ENCODE measurements at regions not wholly inside any gene's neighbourhood (a gene's known extent, or its start where the extent isn't known, plus 50 kb on each side); places are given as distances from the start of the nearest gene placed in this dataset.

GRCh38 chr11:69348414-69349235, 54.7 kb downstream of the MYEOV start:
- Mint-ChIP-seq H3K4me1 (no peaks in the 10 kb centered on the region), H3K27ac (no peak overlapping the region), H3K27me3 (peaks cover 5% of the 10 kb centered on the region), H3K36me3 (peaks cover 4% of the 10 kb centered on the region), H3K4me3 (peak overlapping the region in 1 of 4 donors; percentile 33), H3K9me3 (peaks cover 2 to 10% (median 8%) of the 10 kb centered on the region in 3 donors)

DNA sequence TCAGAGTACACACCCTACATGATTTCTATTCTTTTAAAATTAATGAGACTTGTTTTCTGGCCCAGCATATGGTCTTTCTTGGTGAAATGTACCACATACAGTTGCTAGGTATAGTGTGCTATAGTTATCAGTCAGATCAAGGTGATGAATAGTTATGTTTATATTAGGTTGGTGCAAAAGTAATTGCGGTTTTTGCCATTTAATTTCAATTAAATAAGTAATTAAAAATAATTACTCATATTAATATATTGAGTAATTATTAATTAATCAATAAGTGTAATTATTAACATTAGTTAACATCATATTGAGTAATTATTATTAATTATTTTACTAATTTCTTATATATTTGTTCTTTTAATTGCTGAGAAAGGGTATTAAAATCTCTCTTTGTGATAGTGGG, 56.1 kb downstream of the MYEOV start:
- Mint-ChIP-seq H3K9me3 (peaks cover 2 to 10% (median 8%) of the 10 kb centered on the region in 3 donors), H3K27me3 (peaks cover 5% of the 10 kb centered on the region), H3K4me3 (no peak overlapping the region), H3K36me3 (peaks cover 4% of the 10 kb centered on the region), H3K4me1 (no peaks in the 10 kb centered on the region), H3K27ac (no peak overlapping the region)

DNA sequence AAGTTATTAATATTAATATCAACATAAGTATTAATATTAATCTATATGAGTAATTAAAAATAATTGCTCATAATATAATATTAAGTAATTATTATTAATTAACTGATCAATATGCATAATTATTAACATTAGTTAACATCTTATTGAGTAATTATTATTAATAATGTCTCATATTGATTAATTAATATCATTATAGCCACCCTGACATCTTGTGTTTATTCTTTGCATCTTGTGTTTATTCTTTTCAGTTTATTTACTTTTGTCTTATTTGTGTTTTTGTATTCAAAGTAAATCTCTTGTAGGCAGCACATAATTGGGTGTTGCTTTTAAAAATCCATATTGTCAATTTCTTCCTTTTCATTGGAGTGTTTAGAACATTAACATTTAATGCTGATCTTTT, 56.6 kb downstream of the MYEOV start:
- H3K4me3 Mint-ChIP-seq: no peak overlapping the region
- H3K9me3 Mint-ChIP-seq: peaks cover 2 to 10% (median 8%) of the 10 kb centered on the region in 3 donors
- H3K4me1 Mint-ChIP-seq: no peaks in the 10 kb centered on the region
- peaks cover 4% of the 10 kb centered on the region for H3K36me3 Mint-ChIP-seq
- H3K27ac Mint-ChIP-seq: peak overlapping the region in 1 of 3 donors; percentile 2
- H3K27me3 Mint-ChIP-seq: peaks cover 7% of the 10 kb centered on the region

- peaks cover 2 to 10% (median 8%) of the 10 kb centered on the region in 3 donors for H3K9me3 Mint-ChIP-seq
- H3K4me3 Mint-ChIP-seq: no peak overlapping the region
- H3K36me3 Mint-ChIP-seq: peaks cover 4% of the 10 kb centered on the region
- H3K27me3 Mint-ChIP-seq: peaks cover 7% of the 10 kb centered on the region
- peak overlapping the region in 1 of 3 donors; percentile 2 for H3K27ac Mint-ChIP-seq
- no peaks in the 10 kb centered on the region for H3K4me1 Mint-ChIP-seq
Measured at GRCh38 chr11:69351460-69351859, 57.5 kb downstream of the MYEOV start.

GRCh38 chr11:69352166-69352565, 58.2 kb downstream of the MYEOV start:
- H3K36me3 Mint-ChIP-seq: peaks cover 4% of the 10 kb centered on the region

GRCh38 chr11:69352715-69353319, 58.9 kb downstream of the MYEOV start:
- peaks cover 0 to 1% (median 0%) of the 10 kb centered on the region in 3 donors for H3K4me1 Mint-ChIP-seq
- peaks cover 6% of the 10 kb centered on the region for H3K27me3 Mint-ChIP-seq
- H3K9me3 Mint-ChIP-seq: peaks cover 2 to 6% (median 4%) of the 10 kb centered on the region in 3 donors
- no peak overlapping the region for H3K4me3 Mint-ChIP-seq
- H3K36me3 Mint-ChIP-seq: peaks cover 4% of the 10 kb centered on the region
- no peak overlapping the region for H3K27ac Mint-ChIP-seq

More at GRCh38 chr11:69352166-69352565, 58.2 kb downstream of the MYEOV start:
- Mint-ChIP-seq H3K27me3 (peaks cover 7% of the 10 kb centered on the region), H3K4me3 (no peak overlapping the region), H3K9me3 (peaks cover 2 to 10% (median 8%) of the 10 kb centered on the region in 3 donors), H3K27ac (no peak overlapping the region), H3K4me1 (peaks cover 0 to 1% (median 0%) of the 10 kb centered on the region in 3 donors)

DNA sequence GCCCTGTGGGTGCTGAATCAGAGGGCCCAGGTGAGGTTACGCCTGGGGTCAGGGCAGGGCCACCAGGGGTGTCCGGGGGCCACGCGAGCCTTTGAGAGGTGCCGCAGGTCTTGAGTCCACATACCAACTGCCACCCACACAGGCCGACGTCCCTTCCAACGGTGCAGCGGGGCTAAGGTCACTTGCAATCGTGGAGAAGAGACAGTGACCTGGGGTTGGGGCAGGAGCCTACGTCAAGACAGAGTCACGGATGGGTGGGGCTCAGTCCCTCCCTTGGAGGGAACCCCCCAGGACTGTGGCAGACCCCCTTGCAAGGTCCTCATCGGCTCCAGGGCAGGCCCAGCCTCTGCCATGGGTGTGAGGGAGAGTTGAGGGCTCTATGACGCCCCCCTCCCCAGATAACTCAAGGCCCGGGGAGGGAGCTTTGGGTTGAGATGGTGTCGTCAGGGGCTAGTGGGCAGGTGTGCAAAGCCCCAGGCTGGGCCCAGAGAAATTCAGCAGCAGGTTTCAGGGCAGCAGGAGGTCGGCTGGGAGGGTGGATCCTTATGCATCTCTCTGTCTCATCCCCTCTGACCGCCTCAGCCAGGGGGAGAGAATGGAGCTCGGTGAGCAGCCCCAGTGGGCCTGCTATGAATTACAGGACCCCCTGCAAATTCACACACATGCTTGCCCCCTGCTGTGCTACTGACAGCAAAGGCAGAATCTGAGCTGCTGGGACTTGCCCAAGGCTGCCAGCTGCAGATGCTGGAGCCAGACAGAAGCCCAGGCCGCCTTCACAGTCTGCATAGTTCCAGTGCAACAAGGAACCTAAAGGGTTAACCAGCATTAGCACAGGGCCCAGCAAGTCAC, 60.0 kb downstream of the MYEOV start:
- H3K9me3 Mint-ChIP-seq: peaks cover 0 to 4% (median 0%) of the 10 kb centered on the region in 3 donors
- H3K27ac Mint-ChIP-seq: no peak overlapping the region
- peaks cover 5% of the 10 kb centered on the region for H3K36me3 Mint-ChIP-seq
- H3K4me3 Mint-ChIP-seq: no peak overlapping the region
- peaks cover 0 to 1% (median 0%) of the 10 kb centered on the region in 3 donors for H3K4me1 Mint-ChIP-seq
- H3K27me3 Mint-ChIP-seq: peaks cover 6% of the 10 kb centered on the region

DNA sequence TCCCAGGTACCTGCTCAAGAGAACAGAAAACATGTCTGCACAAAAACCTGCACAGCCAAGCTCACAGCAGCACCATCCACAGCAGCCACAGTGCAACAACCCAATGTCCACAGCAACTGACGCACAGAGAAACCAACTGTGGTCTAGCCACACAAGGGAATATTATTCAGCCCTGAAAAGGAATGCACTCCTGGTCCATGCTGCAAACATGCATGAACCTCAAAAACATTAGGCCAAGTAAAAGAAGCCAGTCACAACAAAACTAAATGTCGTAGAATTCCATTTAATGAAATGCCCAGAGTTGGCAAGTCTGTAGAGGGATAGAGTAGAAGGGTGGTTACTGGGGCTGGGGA, 60.6 kb downstream of the MYEOV start:
- H3K4me1 Mint-ChIP-seq: peaks cover 0 to 1% (median 0%) of the 10 kb centered on the region in 3 donors
- H3K36me3 Mint-ChIP-seq: peaks cover 1% of the 10 kb centered on the region
- H3K9me3 Mint-ChIP-seq: peaks cover 0 to 3% (median under 1%) of the 10 kb centered on the region in 3 donors
- no peak overlapping the region for H3K4me3 Mint-ChIP-seq
- H3K27me3 Mint-ChIP-seq: peaks cover 6% of the 10 kb centered on the region
- no peak overlapping the region for H3K27ac Mint-ChIP-seq

DNA sequence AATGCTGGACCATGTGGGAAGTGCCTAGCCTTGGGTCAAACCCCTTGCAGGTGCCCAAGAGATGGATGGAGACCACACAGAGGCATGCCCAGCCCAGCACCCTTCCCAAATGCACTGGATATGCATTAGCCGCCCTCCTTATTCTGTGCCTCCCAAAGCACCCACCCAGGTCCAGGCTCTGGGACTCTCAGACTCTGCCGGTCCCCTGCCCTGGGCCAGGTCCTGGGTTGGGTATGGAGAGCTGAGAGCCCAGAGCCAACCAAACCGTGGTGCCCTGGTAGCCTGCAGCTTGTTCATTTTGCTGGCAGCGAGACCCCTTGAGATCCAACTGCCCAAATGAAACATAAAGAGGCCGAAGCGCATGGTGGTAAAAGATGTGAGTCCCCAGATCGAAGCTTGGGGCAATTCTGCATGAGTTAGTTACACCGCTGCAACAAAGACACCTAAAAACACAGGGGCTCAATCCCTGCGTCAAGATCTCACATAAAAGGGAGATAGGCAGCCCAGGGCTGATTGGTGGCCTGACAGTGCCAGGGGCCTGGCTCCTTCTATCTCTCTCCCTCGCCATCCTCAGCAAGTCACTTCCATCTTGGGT, 61.5 kb downstream of the MYEOV start:
- Mint-ChIP-seq H3K27ac (no peak overlapping the region), H3K4me3 (no peak overlapping the region), H3K27me3 (peaks cover 6% of the 10 kb centered on the region), H3K9me3 (peaks cover 0 to 6% (median 4%) of the 10 kb centered on the region in 3 donors), H3K36me3 (peaks cover 1% of the 10 kb centered on the region), H3K4me1 (peaks cover 0 to 1% (median 0%) of the 10 kb centered on the region in 3 donors)

GRCh38 chr11:69355959-69356702, 62.2 kb downstream of the MYEOV start:
- peaks cover 6% of the 10 kb centered on the region for H3K27me3 Mint-ChIP-seq
- no peak overlapping the region for H3K27ac Mint-ChIP-seq
- no peak overlapping the region for H3K4me3 Mint-ChIP-seq
- H3K4me1 Mint-ChIP-seq: peaks cover 0 to 1% (median 0%) of the 10 kb centered on the region in 3 donors
- peaks cover 0 to 6% (median 4%) of the 10 kb centered on the region in 3 donors for H3K9me3 Mint-ChIP-seq
- H3K36me3 Mint-ChIP-seq: peaks cover 1% of the 10 kb centered on the region

DNA sequence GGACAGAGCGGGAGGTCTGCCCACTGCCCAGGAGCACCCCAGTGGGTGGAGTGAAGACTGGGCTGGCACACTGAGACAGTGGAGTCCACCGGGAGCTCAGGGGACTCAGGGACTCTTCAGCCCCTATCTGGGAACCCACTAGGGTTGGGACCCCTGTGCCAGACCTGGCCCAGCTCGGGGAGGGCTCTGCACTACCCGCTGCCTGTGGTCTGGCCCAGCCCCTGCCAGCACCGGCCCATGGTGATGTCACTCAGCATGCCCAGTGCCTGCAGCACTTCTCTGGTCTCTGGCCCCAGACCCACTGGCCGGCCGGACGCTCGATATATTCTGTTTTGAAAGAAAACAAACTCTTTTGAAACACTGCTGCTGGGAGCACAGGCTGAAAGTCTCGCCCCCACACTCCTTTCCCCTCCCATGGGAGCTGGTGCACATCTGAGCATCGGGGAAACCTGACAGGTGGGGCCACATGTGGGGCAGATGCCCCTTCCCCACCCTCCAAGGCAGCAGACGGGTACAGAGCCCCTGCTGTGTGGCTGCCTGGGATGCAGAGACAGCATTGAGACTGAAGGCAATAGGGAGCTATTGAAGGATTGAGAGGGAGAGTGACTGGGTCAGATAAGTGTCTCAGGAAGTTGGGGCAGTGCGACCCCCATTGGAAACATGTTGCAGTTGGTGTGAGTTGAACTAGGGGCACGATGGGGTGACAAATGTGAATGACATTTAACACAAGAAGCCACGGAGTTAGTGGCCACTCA, 62.9 kb downstream of the MYEOV start:
- H3K27me3 Mint-ChIP-seq: peaks cover 6% of the 10 kb centered on the region
- no peak overlapping the region for H3K27ac Mint-ChIP-seq
- no peak overlapping the region for H3K4me3 Mint-ChIP-seq
- peaks cover 1% of the 10 kb centered on the region for H3K36me3 Mint-ChIP-seq
- peaks cover 0 to 1% (median 0%) of the 10 kb centered on the region in 3 donors for H3K4me1 Mint-ChIP-seq
- peaks cover 0 to 6% (median 4%) of the 10 kb centered on the region in 3 donors for H3K9me3 Mint-ChIP-seq

GRCh38 chr11:69357458-69358397, 63.8 kb downstream of the MYEOV start:
- Mint-ChIP-seq H3K36me3 (peaks cover 1% of the 10 kb centered on the region), H3K4me1 (peaks cover 0 to 1% (median 0%) of the 10 kb centered on the region in 3 donors), H3K9me3 (peaks cover 0 to 6% (median 4%) of the 10 kb centered on the region in 3 donors), H3K27ac (no peak overlapping the region), H3K27me3 (peaks cover 6% of the 10 kb centered on the region), H3K4me3 (no peak overlapping the region)

All from IgD-negative memory B cell (primary cell).